Ovary (tissue), 7 donors: ENCODE measurements at regions not wholly inside any gene's neighbourhood (a gene's known extent, or its start where the extent isn't known, plus 50 kb on each side); places are given as distances from the start of the nearest gene placed in this dataset.
A peak's percentile ranks its signal among the peaks of the same experiment; 100 is the strongest.

Source experiments
- DNase-seq, 5 donors: peaks; one replicate each; pipeline ENCODE4 v3.0.0-alpha.2; 2019 to 2020
- H3K27ac ChIP-seq, 2 donors: fragments of 200-600 bp; one replicate each; pipeline versions ENCODE4 v1.5.1 to v1.8.0; 2019 to 2022
- H3K27me3 ChIP-seq: fragments of 200-600 bp; one replicate; pipeline ENCODE4 v1.8.0; 2022
- H3K36me3 ChIP-seq: fragments of 200-600 bp; sonication (generic); one replicate; pipeline ENCODE4 v1.5.1; 2019
- H3K4me1 ChIP-seq: one replicate; pipeline ENCODE4 v1.8.1; 2013; ENCODE audit warnings: mild to moderate bottlenecking, moderate library complexity; ENCODE audit not compliant: insufficient read depth
- H3K4me3 ChIP-seq: fragments of 200-600 bp; sonication (generic); one replicate; pipeline ENCODE4 v1.5.1; 2017
- H3K9me3 ChIP-seq, 2 donors: fragments of 200-600 bp in 1 of 2; sonication (generic) in 1 of 2; one replicate each; pipeline versions ENCODE4 v1.5.1 to v1.8.1; 2013 to 2019; ENCODE audit warnings: mild to moderate bottlenecking in 1 of 2, moderate library complexity in 1 of 2
- EP300 ChIP-seq: sonication (generic); formaldehyde crosslinking; IDR thresholded peaks from one replicate; pipeline ENCODE4 v1.6.1; 2017; ENCODE audit warnings: antibody characterized with exemption
- POLR2A ChIP-seq: fragments of 450-650 bp; IDR thresholded peaks from one replicate; pipeline ENCODE4 v1.6.1; 2017; ENCODE audit warnings: antibody characterized with exemption, mild to moderate bottlenecking, moderate library complexity
- WGBS, 3 donors: extraction: QIAGEN DNeasy Blood & Tissue Kit in 1 of 3; methylation state at CpG; one replicate each; pipeline versions ENCODE4 v1.1.5 to v1.1.7; 2013 to 2017; 5-methylcytosine and 5-hydroxymethylcytosine counted together
- intact Hi-C, 4 donors: fragments of 100-400 bp; cut with DNase I; formaldehyde crosslinking; loops; one replicate each; pipeline versions ENCODE4 v1.11.0 to v1.15.1; 2022 to 2023
- TF ChIP-seq, protein P1 (sequence below), 3 donors: fragments of 450-650 bp in 2 of 3; fragments of 200-600 bp in 1 of 3; IDR thresholded peaks; one replicate each; pipeline versions ENCODE4 v1.5.1 to v1.8.0; 2016 to 2022; ENCODE audit warnings: antibody characterized with exemption in 3 of 3, mild to moderate bottlenecking in 1 of 3
- donor health status: DM: no; HTN: no; CAD: no; lungs with moderate emphysema.
- donor health status: DM: no; HTN: no; CAD: no.
- donor health status: Bipolar disorder and iron deficiency.
- donor health status: DM: no; HTN: no; CAD: no.
- donor health status: DM: yes; HTN: yes; CAD: no.

GRCh38 chr4:11937941-11938340, 509.2 kb upstream of the HS3ST1 start:
- Histone ChIP-seq H3K36me3 (no peaks in the 10 kb centered on the region), H3K4me1 (no peaks in the 10 kb centered on the region), H3K27ac (no peak overlapping the region), H3K4me3 (no peak overlapping the region), H3K27me3 (no peaks in the 10 kb centered on the region), H3K9me3 (no peaks in the 10 kb centered on the region)
- intact Hi-C loops, result no loop called here
- no peak for DNase-seq
- no peak for TF ChIP-seq EP300
- no peak for TF ChIP-seq POLR2A
- TF ChIP-seq, protein P1, sequence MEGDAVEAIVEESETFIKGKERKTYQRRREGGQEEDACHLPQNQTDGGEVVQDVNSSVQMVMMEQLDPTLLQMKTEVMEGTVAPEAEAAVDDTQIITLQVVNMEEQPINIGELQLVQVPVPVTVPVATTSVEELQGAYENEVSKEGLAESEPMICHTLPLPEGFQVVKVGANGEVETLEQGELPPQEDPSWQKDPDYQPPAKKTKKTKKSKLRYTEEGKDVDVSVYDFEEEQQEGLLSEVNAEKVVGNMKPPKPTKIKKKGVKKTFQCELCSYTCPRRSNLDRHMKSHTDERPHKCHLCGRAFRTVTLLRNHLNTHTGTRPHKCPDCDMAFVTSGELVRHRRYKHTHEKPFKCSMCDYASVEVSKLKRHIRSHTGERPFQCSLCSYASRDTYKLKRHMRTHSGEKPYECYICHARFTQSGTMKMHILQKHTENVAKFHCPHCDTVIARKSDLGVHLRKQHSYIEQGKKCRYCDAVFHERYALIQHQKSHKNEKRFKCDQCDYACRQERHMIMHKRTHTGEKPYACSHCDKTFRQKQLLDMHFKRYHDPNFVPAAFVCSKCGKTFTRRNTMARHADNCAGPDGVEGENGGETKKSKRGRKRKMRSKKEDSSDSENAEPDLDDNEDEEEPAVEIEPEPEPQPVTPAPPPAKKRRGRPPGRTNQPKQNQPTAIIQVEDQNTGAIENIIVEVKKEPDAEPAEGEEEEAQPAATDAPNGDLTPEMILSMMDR (IDR thresholded peaks at IDR 0.05), result no peak

- 88 to 91% (median 89%) methylated on average over 2 of the region's 2 CpGs for WGBS, 3 donors
- Histone ChIP-seq H3K4me1 (no peaks in the 10 kb centered on the region), H3K27ac (no peak overlapping the region), H3K4me3 (no peak overlapping the region), H3K27me3 (no peaks in the 10 kb centered on the region), H3K9me3 (no peaks in the 10 kb centered on the region), H3K36me3 (no peaks in the 10 kb centered on the region)
- intact Hi-C loops, result no loop called here
- TF ChIP-seq POLR2A (no peak), EP300 (no peak)
- TF ChIP-seq, protein P1 (IDR thresholded peaks at IDR 0.05), result no peak
- no peak for DNase-seq
These were observed 502.6 kb upstream of the HS3ST1 start for GRCh38 chr4:11931266-11931820.

GRCh38 chr4:11929080-11929479, 500.4 kb upstream of the HS3ST1 start:
- H3K4me1 ChIP-seq, result no peaks in the 10 kb centered on the region
- no peak overlapping the region for H3K4me3 ChIP-seq
- no peaks in the 10 kb centered on the region for H3K9me3 ChIP-seq
- 89 to 92% (median 91%) methylated on average over 1 of the region's 1 CpG for WGBS, 3 donors
- TF ChIP-seq POLR2A, result no peak
- TF ChIP-seq EP300, result no peak
- TF ChIP-seq, protein P1 (IDR thresholded peaks at IDR 0.05), result no peak
- no peak overlapping the region for H3K27ac ChIP-seq
- no peaks in the 10 kb centered on the region for H3K36me3 ChIP-seq
- no peaks in the 10 kb centered on the region for H3K27me3 ChIP-seq
- no peak for DNase-seq
- intact Hi-C loops, result no loop called here

GRCh38 chr4:11919316-11919715, 490.6 kb upstream of the HS3ST1 start:
- intact Hi-C loops, result no loop called here
- H3K27me3 ChIP-seq, result no peaks in the 10 kb centered on the region
- whole genome bisulfite sequencing, 3 donors, result 0 to 9% (median 9%) methylated on average over 1 of the region's 1 CpG
- peaks cover 4% of the 10 kb centered on the region for H3K4me1 ChIP-seq
- H3K27ac ChIP-seq, result peak overlapping the region in 1 of 2 donors; percentile 38
- no peaks in the 10 kb centered on the region for H3K9me3 ChIP-seq
- no peak overlapping the region for H3K4me3 ChIP-seq
- DNase-seq, result no peak
- no peaks in the 10 kb centered on the region for H3K36me3 ChIP-seq
- no peak for TF ChIP-seq POLR2A
- TF ChIP-seq, protein P1 (IDR thresholded peaks at IDR 0.05), result no peak
- no peak for TF ChIP-seq EP300
